ENCODE measurements at regions not wholly inside any gene's neighbourhood (a gene's known extent, or its start where the extent isn't known, plus 50 kb on each side); places are given as distances from the start of the nearest gene placed in this dataset.

- TF ChIP-seq, protein P1, sequence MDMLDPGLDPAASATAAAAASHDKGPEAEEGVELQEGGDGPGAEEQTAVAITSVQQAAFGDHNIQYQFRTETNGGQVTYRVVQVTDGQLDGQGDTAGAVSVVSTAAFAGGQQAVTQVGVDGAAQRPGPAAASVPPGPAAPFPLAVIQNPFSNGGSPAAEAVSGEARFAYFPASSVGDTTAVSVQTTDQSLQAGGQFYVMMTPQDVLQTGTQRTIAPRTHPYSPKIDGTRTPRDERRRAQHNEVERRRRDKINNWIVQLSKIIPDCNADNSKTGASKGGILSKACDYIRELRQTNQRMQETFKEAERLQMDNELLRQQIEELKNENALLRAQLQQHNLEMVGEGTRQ (IDR thresholded peaks at IDR 0.05; ENCODE audit: borderline replicate concordance, low read depth, low read length): no peak
- TF ChIP-seq YY1 (IDR thresholded peaks at IDR 0.05; ENCODE audit: low read depth): no peak
- TF ChIP-seq, protein P2, sequence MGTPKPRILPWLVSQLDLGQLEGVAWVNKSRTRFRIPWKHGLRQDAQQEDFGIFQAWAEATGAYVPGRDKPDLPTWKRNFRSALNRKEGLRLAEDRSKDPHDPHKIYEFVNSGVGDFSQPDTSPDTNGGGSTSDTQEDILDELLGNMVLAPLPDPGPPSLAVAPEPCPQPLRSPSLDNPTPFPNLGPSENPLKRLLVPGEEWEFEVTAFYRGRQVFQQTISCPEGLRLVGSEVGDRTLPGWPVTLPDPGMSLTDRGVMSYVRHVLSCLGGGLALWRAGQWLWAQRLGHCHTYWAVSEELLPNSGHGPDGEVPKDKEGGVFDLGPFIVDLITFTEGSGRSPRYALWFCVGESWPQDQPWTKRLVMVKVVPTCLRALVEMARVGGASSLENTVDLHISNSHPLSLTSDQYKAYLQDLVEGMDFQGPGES (IDR thresholded peaks at IDR 0.05; ENCODE audit: low read depth, low read length): no peak
- TF ChIP-seq RFX5 (IDR thresholded peaks at IDR 0.05; ENCODE audit: low read length): no peak
- no peak for TF ChIP-seq CHD2 (IDR thresholded peaks at IDR 0.05; ENCODE audit: low read length, partially characterized antibody)
- TF ChIP-seq ELF1 (IDR thresholded peaks at IDR 0.05): no peak
- TF ChIP-seq RXRA (IDR thresholded peaks at IDR 0.05; ENCODE audit: borderline replicate concordance, low read depth): 0 out of 2 replicates have a peak, but pooled peaks have one; percentile 39
- TF ChIP-seq FOXM1 (IDR thresholded peaks at IDR 0.05; ENCODE audit: low read depth): no peak
- TF ChIP-seq RCOR1 (IDR thresholded peaks at IDR 0.05; ENCODE audit: low read length): no peak
- TF ChIP-seq TAF1 (IDR thresholded peaks at IDR 0.05; ENCODE audit: borderline replicate concordance, low read depth, low read length): peak; percentile 34; the same call in 1 of the 2 replicates
- no peak for TF ChIP-seq USF1 (IDR thresholded peaks at IDR 0.05; ENCODE audit: borderline replicate concordance, low read depth)
- TF ChIP-seq POLR2AphosphoS5 (IDR thresholded peaks at IDR 0.05; ENCODE audit: low read depth, low read length): peak; percentile 75
- TF ChIP-seq, protein P3, sequence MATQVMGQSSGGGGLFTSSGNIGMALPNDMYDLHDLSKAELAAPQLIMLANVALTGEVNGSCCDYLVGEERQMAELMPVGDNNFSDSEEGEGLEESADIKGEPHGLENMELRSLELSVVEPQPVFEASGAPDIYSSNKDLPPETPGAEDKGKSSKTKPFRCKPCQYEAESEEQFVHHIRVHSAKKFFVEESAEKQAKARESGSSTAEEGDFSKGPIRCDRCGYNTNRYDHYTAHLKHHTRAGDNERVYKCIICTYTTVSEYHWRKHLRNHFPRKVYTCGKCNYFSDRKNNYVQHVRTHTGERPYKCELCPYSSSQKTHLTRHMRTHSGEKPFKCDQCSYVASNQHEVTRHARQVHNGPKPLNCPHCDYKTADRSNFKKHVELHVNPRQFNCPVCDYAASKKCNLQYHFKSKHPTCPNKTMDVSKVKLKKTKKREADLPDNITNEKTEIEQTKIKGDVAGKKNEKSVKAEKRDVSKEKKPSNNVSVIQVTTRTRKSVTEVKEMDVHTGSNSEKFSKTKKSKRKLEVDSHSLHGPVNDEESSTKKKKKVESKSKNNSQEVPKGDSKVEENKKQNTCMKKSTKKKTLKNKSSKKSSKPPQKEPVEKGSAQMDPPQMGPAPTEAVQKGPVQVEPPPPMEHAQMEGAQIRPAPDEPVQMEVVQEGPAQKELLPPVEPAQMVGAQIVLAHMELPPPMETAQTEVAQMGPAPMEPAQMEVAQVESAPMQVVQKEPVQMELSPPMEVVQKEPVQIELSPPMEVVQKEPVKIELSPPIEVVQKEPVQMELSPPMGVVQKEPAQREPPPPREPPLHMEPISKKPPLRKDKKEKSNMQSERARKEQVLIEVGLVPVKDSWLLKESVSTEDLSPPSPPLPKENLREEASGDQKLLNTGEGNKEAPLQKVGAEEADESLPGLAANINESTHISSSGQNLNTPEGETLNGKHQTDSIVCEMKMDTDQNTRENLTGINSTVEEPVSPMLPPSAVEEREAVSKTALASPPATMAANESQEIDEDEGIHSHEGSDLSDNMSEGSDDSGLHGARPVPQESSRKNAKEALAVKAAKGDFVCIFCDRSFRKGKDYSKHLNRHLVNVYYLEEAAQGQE (IDR thresholded peaks at IDR 0.05; ENCODE audit: low read depth, low read length): no peak
Measured at GRCh38 chr10:78944723-78945312, 123.9 kb upstream of the ZMIZ1 start (continued).

- H3K27ac ChIP-seq (ENCODE audit: low read depth in 2 of 2, low read length in 1 of 2): peak overlapping the region in 1 of 2 experiments; percentile 86; a peak in 1 of 4 replicates
- H4K20me1 ChIP-seq (ENCODE audit: insufficient read depth): no peaks in the 10 kb centered on the region
- CTCF ChIA-PET: interaction anchor here (1.0 kb wide), 1 partner anchor 29 kb away, joined by 3 read pairs; no protein-coding TSS in a partner anchor
- H2AFZ ChIP-seq (ENCODE audit: low read depth): no peak overlapping the region
- H3K4me1 ChIP-seq (ENCODE audit: control insufficient read depth in 1 of 2, insufficient read depth in 2 of 2, low read depth in 1 of 2, low read length in 1 of 2): peaks cover 16 to 39% of the 10 kb centered on the region in 2 experiments; a peak in 3 of 4 replicates
- 86% methylated on average over 2 of the region's 4 CpGs for WGBS (ENCODE audit: low lambda C conversion rate)
- H3K36me3 ChIP-seq (replicated peaks in 1 of 2; ENCODE audit: control insufficient read depth in 1 of 2, insufficient read depth in 2 of 2, low read length in 1 of 2): no peaks in the 10 kb centered on the region
- DNase-seq: no peak
- H3K9me2 ChIP-seq: no peaks in the 10 kb centered on the region
- H3K9ac ChIP-seq: no peak overlapping the region
- no peak overlapping the region for H3K4me3 ChIP-seq (ENCODE audit: low read depth in 2 of 2, low read length in 1 of 2)
- TF ChIP-seq RAD21 (IDR thresholded peaks at IDR 0.05; ENCODE audit: low read length) (no peak), POLR2AphosphoS5 (IDR thresholded peaks at IDR 0.05; ENCODE audit: low read depth, low read length) (no peak), CHD2 (IDR thresholded peaks at IDR 0.05; ENCODE audit: low read length, partially characterized antibody) (no peak), CTCF (IDR thresholded peaks at IDR 0.05) (no peak), GATA2 (CRISPR knock-in tag; IDR thresholded peaks at IDR 0.05) (no peak), GABPA (IDR thresholded peaks at IDR 0.05; ENCODE audit: low read depth) (no peak), NFIC (IDR thresholded peaks at IDR 0.05; ENCODE audit: borderline replicate concordance) (no peak)
- TF ChIP-seq, protein P1 (IDR thresholded peaks at IDR 0.05; ENCODE audit: borderline replicate concordance, low read depth, low read length): no peak
- TF ChIP-seq, protein P4, sequence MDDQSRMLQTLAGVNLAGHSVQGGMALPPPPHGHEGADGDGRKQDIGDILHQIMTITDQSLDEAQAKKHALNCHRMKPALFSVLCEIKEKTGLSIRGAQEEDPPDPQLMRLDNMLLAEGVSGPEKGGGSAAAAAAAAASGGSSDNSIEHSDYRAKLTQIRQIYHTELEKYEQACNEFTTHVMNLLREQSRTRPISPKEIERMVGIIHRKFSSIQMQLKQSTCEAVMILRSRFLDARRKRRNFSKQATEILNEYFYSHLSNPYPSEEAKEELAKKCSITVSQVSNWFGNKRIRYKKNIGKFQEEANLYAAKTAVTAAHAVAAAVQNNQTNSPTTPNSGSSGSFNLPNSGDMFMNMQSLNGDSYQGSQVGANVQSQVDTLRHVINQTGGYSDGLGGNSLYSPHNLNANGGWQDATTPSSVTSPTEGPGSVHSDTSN (IDR thresholded peaks at IDR 0.05): no peak
- no peaks in the 10 kb centered on the region for H3K27me3 ChIP-seq (ENCODE audit: insufficient read depth)
- POLR2A ChIA-PET: interaction anchor here (1.3 kb wide), 1 partner anchor 18 kb away, joined by 3 read pairs; no protein-coding TSS in a partner anchor
- H3K4me2 ChIP-seq: 0 out of 2 replicates have a peak overlapping the region, but pooled peaks have one; percentile 43
- H3F3A ChIP-seq (replicated peaks; ENCODE audit: insufficient read depth): peaks cover 9% of the 10 kb centered on the region
- no peaks in the 10 kb centered on the region for H3K79me2 ChIP-seq (ENCODE audit: insufficient read depth)
- no peaks in the 10 kb centered on the region for H3K9me3 ChIP-seq
Measured at GRCh38 chr10:78945838-78946237, 122.9 kb upstream of the ZMIZ1 start.
